HG03457 (cell line): ENCODE measurements at regions not wholly inside any gene's neighbourhood (a gene's known extent, or its start where the extent isn't known, plus 50 kb on each side); places are given as distances from the start of the nearest gene placed in this dataset.

Source experiments
- ATAC-seq: cut with Tn5 transposase; IDR thresholded peaks from one replicate; pipeline ENCODE4 v1.9.1; 2021; ENCODE audit warnings: moderate number of reproducible peaks; ENCODE audit not compliant: unreplicated experiment

GRCh38 chr22:49609207-49609876, 218.3 kb downstream of the BRD1 start:
- no peak for ATAC-seq

- ATAC-seq: no peak
Measured at GRCh38 chr22:49608660-49609059, 219.0 kb downstream of the BRD1 start.

GRCh38 chr22:49608228-49608627, 219.4 kb downstream of the BRD1 start:
- ATAC-seq: no peak

GRCh38 chr22:49607821-49608220, 219.9 kb downstream of the BRD1 start:
- ATAC-seq: no peak

GRCh38 chr22:49606562-49607290, 220.9 kb downstream of the BRD1 start:
- ATAC-seq: no peak

- no peak for ATAC-seq
Measured at GRCh38 chr22:49604732-49605302, 222.9 kb downstream of the BRD1 start.

GRCh38 chr22:49603016-49603415, 224.7 kb downstream of the BRD1 start:
- ATAC-seq: no peak

GRCh38 chr22:49602481-49602880, 225.2 kb downstream of the BRD1 start:
- no peak for ATAC-seq

- no peak for ATAC-seq
Measured at GRCh38 chr22:49601614-49602321, 225.9 kb downstream of the BRD1 start.

GRCh38 chr22:49600891-49601431, 226.7 kb downstream of the BRD1 start:
- ATAC-seq: no peak

GRCh38 chr22:49600468-49600867, 227.2 kb downstream of the BRD1 start:
- ATAC-seq: no peak

- no peak for ATAC-seq
Measured at GRCh38 chr22:49599691-49600455, 227.8 kb downstream of the BRD1 start.

- ATAC-seq: no peak
Measured at GRCh38 chr22:49599039-49599438, 228.6 kb downstream of the BRD1 start.

- ATAC-seq: no peak
Measured at GRCh38 chr22:49598338-49598737, 229.3 kb downstream of the BRD1 start.

- no peak for ATAC-seq
Measured at GRCh38 chr22:49597428-49598039, 230.1 kb downstream of the BRD1 start.

- ATAC-seq: no peak
Measured at GRCh38 chr22:49595465-49596078, 232.1 kb downstream of the BRD1 start.

GRCh38 chr22:49594078-49594477, 233.6 kb downstream of the BRD1 start:
- no peak for ATAC-seq

GRCh38 chr22:49593509-49593908, 234.2 kb downstream of the BRD1 start:
- no peak for ATAC-seq

GRCh38 chr22:49592780-49593501, 234.7 kb downstream of the BRD1 start:
- no peak for ATAC-seq
